Bronchial epithelial cell (primary cell): ENCODE measurements at regions not wholly inside any gene's neighbourhood (a gene's known extent, or its start where the extent isn't known, plus 50 kb on each side); places are given as distances from the start of the nearest gene placed in this dataset.
A peak's percentile ranks its signal among the peaks of the same experiment; 100 is the strongest.

Experiments used
- DNase-seq: peaks from one replicate; pipeline ENCODE4 v3.0.0-alpha.2; 2010; ENCODE audit warnings: low read depth
- FAIRE-seq: peaks from 2 replicates; lab custom pipeline; 2011; peaks lifted over from hg19 to GRCh38; lab: Jason Lieb, UNC
- H3K27me3 ChIP-seq: 2 replicates; pipeline ENCODE4 v1.5.1; 2011; ENCODE audit warnings: low read length; ENCODE audit not compliant: control insufficient read depth, insufficient read depth
- H3K36me3 ChIP-seq: 2 replicates; pipeline ENCODE4 v1.5.1; 2011; ENCODE audit warnings: low read length; ENCODE audit not compliant: control insufficient read depth, insufficient read depth
- H3K4me3 ChIP-seq: 2 replicates; pipeline ENCODE4 v1.5.1; 2011; ENCODE audit warnings: mild to moderate bottlenecking, low read depth, low read length, control low read depth
- TF ChIP-seq, protein P1 (sequence below): IDR thresholded peaks from 2 replicates; pipeline ENCODE4 v1.5.1; 2011; ENCODE audit warnings: mild to moderate bottlenecking, moderate library complexity, low read length, control low read depth, inconsistent platforms; ENCODE audit not compliant: insufficient read depth, severe bottlenecking

- TF ChIP-seq, protein P1, sequence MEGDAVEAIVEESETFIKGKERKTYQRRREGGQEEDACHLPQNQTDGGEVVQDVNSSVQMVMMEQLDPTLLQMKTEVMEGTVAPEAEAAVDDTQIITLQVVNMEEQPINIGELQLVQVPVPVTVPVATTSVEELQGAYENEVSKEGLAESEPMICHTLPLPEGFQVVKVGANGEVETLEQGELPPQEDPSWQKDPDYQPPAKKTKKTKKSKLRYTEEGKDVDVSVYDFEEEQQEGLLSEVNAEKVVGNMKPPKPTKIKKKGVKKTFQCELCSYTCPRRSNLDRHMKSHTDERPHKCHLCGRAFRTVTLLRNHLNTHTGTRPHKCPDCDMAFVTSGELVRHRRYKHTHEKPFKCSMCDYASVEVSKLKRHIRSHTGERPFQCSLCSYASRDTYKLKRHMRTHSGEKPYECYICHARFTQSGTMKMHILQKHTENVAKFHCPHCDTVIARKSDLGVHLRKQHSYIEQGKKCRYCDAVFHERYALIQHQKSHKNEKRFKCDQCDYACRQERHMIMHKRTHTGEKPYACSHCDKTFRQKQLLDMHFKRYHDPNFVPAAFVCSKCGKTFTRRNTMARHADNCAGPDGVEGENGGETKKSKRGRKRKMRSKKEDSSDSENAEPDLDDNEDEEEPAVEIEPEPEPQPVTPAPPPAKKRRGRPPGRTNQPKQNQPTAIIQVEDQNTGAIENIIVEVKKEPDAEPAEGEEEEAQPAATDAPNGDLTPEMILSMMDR: no peak
- Histone ChIP-seq H3K36me3 (no peaks in the 10 kb centered on the region), H3K27me3 (peaks cover 4% of the 10 kb centered on the region), H3K4me3 (no peak overlapping the region)
- no peak for FAIRE-seq
- no peak for DNase-seq
Observed at GRCh38 chr9:79257228-79257781, 314.5 kb upstream of the TLE4 start.

DNA sequence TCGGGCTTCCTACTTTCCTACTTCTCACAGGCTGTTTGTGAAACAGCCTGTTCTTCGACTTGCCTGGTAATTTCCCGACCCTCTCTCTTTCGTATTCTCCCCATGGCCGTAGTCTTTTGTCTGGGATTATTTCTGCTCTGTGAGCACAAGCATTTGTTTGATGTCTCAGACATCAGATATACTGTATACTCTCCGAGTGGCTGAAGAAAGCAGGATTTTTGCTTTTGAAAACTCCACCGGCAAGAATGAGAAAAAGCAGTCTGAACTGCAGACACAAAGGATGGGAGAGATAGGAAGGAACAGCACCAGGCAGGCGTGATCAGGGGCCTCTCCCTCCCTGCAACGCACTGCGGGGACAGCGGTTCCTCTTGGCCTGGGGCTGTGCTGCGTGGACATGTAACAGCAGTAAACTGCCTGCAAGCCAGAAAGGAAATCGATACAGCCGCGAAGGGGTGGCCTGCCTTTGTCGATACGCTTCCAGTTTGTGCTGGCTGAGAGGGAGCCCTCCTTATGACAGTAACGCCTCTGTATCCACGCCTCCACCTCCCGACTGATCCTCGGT is 313.9 kb upstream of the TLE4 start:
- DNase-seq (no peak), FAIRE-seq (no peak)
- TF ChIP-seq, protein P1: no peak
- Histone ChIP-seq H3K4me3 (no peak overlapping the region), H3K27me3 (peaks cover 4% of the 10 kb centered on the region), H3K36me3 (no peaks in the 10 kb centered on the region)

DNA sequence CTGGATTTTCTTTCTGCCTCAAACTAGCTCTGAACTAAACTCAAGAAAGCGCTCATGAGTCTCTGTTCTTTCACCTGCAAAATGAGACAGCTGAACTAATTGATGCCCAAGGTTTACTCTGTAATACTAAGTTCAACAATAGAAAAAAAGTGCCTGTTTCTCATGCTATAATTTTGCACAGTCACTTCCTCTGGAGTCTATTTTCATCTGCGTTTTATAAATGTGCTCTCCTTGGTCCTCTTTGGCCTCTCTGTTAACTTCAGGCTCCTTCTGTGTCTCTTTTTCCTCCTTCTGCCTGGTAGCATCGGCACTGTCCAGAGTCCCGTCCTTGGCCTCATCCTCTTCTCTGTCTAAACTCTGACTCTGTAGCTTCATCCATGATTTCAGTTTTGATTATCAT is 311.9 kb upstream of the TLE4 start:
- H3K27me3 ChIP-seq: peaks cover 4% of the 10 kb centered on the region
- no peak for FAIRE-seq
- TF ChIP-seq, protein P1: no peak
- no peaks in the 10 kb centered on the region for H3K36me3 ChIP-seq
- no peak for DNase-seq
- H3K4me3 ChIP-seq: no peak overlapping the region

DNA sequence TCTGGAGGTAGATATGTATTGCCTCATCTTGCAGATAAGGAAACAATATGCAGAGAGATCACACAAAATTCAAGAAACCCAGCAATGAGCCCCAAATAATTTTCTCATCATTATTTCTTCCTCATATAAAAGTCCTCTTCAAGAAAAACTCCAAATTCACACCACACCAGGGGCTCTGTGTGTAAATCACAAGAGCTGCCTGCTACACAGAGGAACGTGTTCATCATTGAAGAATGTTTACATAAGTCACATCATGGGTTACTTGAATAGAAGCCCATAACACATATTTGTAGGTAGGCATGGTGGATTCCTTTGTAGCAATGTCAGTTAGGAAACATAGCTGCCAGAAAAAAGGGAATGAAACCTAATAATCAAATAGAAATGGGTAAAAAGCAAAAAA is 308.1 kb upstream of the TLE4 start:
- no peaks in the 10 kb centered on the region for H3K27me3 ChIP-seq
- no peak for FAIRE-seq

GRCh38 chr9:79264041-79264440 is 307.7 kb upstream of the TLE4 start:
- TF ChIP-seq, protein P1: no peak
- H3K36me3 ChIP-seq: no peaks in the 10 kb centered on the region
- H3K4me3 ChIP-seq: no peak overlapping the region
- no peak for DNase-seq
- no peaks in the 10 kb centered on the region for H3K27me3 ChIP-seq
- FAIRE-seq: no peak

More for the DNA sequence above, 308.1 kb upstream of the TLE4 start:
- peak; percentile 4 for DNase-seq
- Histone ChIP-seq H3K36me3 (no peaks in the 10 kb centered on the region), H3K4me3 (no peak overlapping the region)
- TF ChIP-seq, protein P1: no peak
